ENCODE measurements at regions not wholly inside any gene's neighbourhood (a gene's known extent, or its start where the extent isn't known, plus 50 kb on each side); places are given as distances from the start of the nearest gene placed in this dataset.

DNA sequence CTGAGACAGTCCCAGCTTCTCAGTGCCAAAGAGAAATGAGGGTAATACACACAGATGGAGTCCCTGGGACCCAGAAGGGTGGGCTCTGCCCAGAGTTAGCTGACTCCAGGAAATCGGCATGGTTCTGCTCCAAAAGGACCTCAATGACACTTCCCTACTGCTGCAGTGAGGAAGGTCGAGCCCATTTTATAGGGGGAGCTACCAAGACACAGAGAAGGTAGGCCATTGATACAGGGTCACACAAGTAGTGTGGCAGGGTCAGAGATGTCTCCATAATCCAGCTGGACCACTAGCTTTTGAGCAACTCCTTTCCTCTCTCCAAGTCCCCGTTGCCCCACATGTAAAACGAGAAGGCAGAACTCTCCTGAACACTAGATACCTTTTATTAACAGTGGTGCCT lies 276.9 kb downstream of the MYCN start:
- TF ChIP-seq, protein P1, sequence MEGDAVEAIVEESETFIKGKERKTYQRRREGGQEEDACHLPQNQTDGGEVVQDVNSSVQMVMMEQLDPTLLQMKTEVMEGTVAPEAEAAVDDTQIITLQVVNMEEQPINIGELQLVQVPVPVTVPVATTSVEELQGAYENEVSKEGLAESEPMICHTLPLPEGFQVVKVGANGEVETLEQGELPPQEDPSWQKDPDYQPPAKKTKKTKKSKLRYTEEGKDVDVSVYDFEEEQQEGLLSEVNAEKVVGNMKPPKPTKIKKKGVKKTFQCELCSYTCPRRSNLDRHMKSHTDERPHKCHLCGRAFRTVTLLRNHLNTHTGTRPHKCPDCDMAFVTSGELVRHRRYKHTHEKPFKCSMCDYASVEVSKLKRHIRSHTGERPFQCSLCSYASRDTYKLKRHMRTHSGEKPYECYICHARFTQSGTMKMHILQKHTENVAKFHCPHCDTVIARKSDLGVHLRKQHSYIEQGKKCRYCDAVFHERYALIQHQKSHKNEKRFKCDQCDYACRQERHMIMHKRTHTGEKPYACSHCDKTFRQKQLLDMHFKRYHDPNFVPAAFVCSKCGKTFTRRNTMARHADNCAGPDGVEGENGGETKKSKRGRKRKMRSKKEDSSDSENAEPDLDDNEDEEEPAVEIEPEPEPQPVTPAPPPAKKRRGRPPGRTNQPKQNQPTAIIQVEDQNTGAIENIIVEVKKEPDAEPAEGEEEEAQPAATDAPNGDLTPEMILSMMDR (IDR thresholded peaks at IDR 0.05; ENCODE audit: low read depth, low read length, missing input control), result no peak
- TF ChIP-seq HNF4G (IDR thresholded peaks at IDR 0.05) (no peak), GABPA (IDR thresholded peaks at IDR 0.05 in 1 of 2, conservative IDR thresholded peaks at IDR 0.05 in 1 of 2) (no peak), YY1 (IDR thresholded peaks at IDR 0.05) (no peak)
